ENCODE measurements at regions not wholly inside any gene's neighbourhood (a gene's known extent, or its start where the extent isn't known, plus 50 kb on each side); places are given as distances from the start of the nearest gene placed in this dataset.

GRCh38 chrX:68945081-68945602 is 116.3 kb downstream of the EFNB1 start (continued):
- no peak for TF ChIP-seq SUPT20H (IDR thresholded peaks at IDR 0.05; ENCODE audit: borderline replicate concordance, control insufficient read depth, low read depth, low read length)
- TF ChIP-seq IRF4 (IDR thresholded peaks at IDR 0.05; ENCODE audit: low read depth, low read length), result no peak
- TF ChIP-seq USF2 (IDR thresholded peaks at IDR 0.05; ENCODE audit: borderline replicate concordance, low read depth, low read length), result no peak
- TF ChIP-seq MTA3 (IDR thresholded peaks at IDR 0.05; ENCODE audit: borderline replicate concordance, low read length), result no peak
- TF ChIP-seq KDM1A (IDR thresholded peaks at IDR 0.05; ENCODE audit: borderline replicate concordance), result no peak
- TF ChIP-seq LARP7 (IDR thresholded peaks at IDR 0.05), result no peak
- no peak for TF ChIP-seq RUNX3 (IDR thresholded peaks at IDR 0.05; ENCODE audit: low read length)

- SMC1A ChIA-PET (ENCODE audit: uncharacterized antibody, unreplicated experiment), result no interaction called here
- FAIRE-seq, result no peak
- TF ChIP-seq SIX5 (IDR thresholded peaks at IDR 0.05; ENCODE audit: low read depth, low read length, severe bottlenecking) (no peak), PML (IDR thresholded peaks at IDR 0.05; ENCODE audit: low read length) (no peak), PKNOX1 (IDR thresholded peaks at IDR 0.05) (no peak), MYB (IDR thresholded peaks at IDR 0.05; ENCODE audit: borderline replicate concordance, low read depth, low read length) (no peak), USF2 (IDR thresholded peaks at IDR 0.05; ENCODE audit: borderline replicate concordance, low read depth, low read length) (no peak), SMAD5 (IDR thresholded peaks at IDR 0.05; ENCODE audit: low read depth) (no peak), SKIL (IDR thresholded peaks at IDR 0.05; ENCODE audit: low read depth, poor library complexity, severe bottlenecking) (no peak), BHLHE40 (IDR thresholded peaks at IDR 0.05; ENCODE audit: borderline replicate concordance in 1 of 2, low read depth in 2 of 2, low read length in 1 of 2) (no peak), SREBF2 (IDR thresholded peaks at IDR 0.05; ENCODE audit: low read length) (no peak), ZNF622 (IDR thresholded peaks at IDR 0.05) (no peak)
- Histone ChIP-seq H3K27me3 (replicated peaks in 1 of 2; ENCODE audit: control insufficient read depth in 2 of 2, insufficient read depth in 2 of 2, low read length in 1 of 2) (no peaks in the 10 kb centered on the region), H4K20me1 (ENCODE audit: control insufficient read depth, insufficient read depth) (no peaks in the 10 kb centered on the region), H3K9ac (ENCODE audit: control insufficient read depth, insufficient read depth, low read length) (no peak overlapping the region), H3K4me3 (no peak overlapping the region), H3K4me2 (ENCODE audit: control insufficient read depth, insufficient read depth) (no peak overlapping the region), H3K9me3 (replicated peaks; ENCODE audit: control insufficient read depth, insufficient read depth, low read length) (no peaks in the 10 kb centered on the region), H3K79me2 (ENCODE audit: control insufficient read depth, insufficient read depth, low read length) (no peaks in the 10 kb centered on the region), H2AFZ (ENCODE audit: control insufficient read depth, low read depth, low read length) (no peak overlapping the region), H3K4me1 (ENCODE audit: control insufficient read depth, insufficient read depth, low read length) (no peaks in the 10 kb centered on the region), H3K27ac (ENCODE audit: control insufficient read depth, insufficient read depth) (no peak overlapping the region), H3K36me3 (ENCODE audit: control insufficient read depth in 2 of 2, insufficient read depth in 2 of 2, low read length in 1 of 2) (no peaks in the 10 kb centered on the region)
- ATAC-seq, result no peak
- no peak for DNase-seq (ENCODE audit: low read depth, low spot score)
- CTCF ChIA-PET, result no interaction called here
- BruUV-seq (replicated peaks), result no TSS peak
- WGBS (ENCODE audit: insufficient coverage, insufficient replicate concordance, low lambda C conversion rate, missing lambda C conversion rate), result 0% methylated on average over 2 of the region's 2 CpGs
- RAD21 ChIA-PET (ENCODE audit: unreplicated experiment), result no interaction called here
- POLR2A ChIA-PET, result no interaction called here
- in situ Hi-C loops (cut with MboI) (no loop called here), intact Hi-C loops (cut with micrococcal nuclease; ENCODE audit: unreplicated experiment) (no loop called here)
Observed at GRCh38 chrX:68944211-68944610, 115.4 kb downstream of the EFNB1 start.

Measured in GM12878 (cell line).